MCF 10A (cell line): ENCODE measurements at regions not wholly inside any gene's neighbourhood (a gene's known extent, or its start where the extent isn't known, plus 50 kb on each side); places are given as distances from the start of the nearest gene placed in this dataset.

Source experiments
- BruUV-seq: library from RNA; stranded (reverse); fragments of 400-500 nt; replicated peaks from 2 replicates; lab custom pipeline; 2021; lab: Mats Ljungman, UMichigan
- CTCF ChIA-PET: fragments of 300-600 bp; sonication (Branson Sonifier 250); formaldehyde crosslinking; extraction: SDS; loops from one replicate; lab custom pipeline; 2021; ENCODE audit warnings: antibody characterized with exemption, inconsistent platforms; lab: Yijun Ruan, JAX
- POLR2A ChIA-PET: fragments of 300-600, 350-650 bp; sonication (Branson Sonifier 250); formaldehyde crosslinking; extraction: SDS; loops from one replicate; lab custom pipeline; 2020; ENCODE audit warnings: antibody characterized with exemption, inconsistent platforms; lab: Yijun Ruan, JAX
- DNase-seq: peaks from one replicate; pipeline ENCODE4 v3.0.0-alpha.2; 2018; ENCODE audit not compliant: unreplicated experiment
- H3K27ac Mint-ChIP-seq: one replicate; pipeline ENCODE4 v1.8.0; 2022; ENCODE audit warnings: mild to moderate bottlenecking, low read depth, mixed read lengths; ENCODE audit not compliant: unreplicated experiment
- H3K27me3 Mint-ChIP-seq: one replicate; pipeline ENCODE4 v1.8.0; 2022; ENCODE audit warnings: mixed read lengths; ENCODE audit not compliant: insufficient read depth, unreplicated experiment
- H3K36me3 Mint-ChIP-seq: one replicate; pipeline ENCODE4 v1.8.0; 2022; ENCODE audit warnings: mild to moderate bottlenecking, moderate library complexity, mixed read lengths; ENCODE audit not compliant: insufficient read depth, unreplicated experiment
- H3K4me1 Mint-ChIP-seq: one replicate; pipeline ENCODE4 v1.8.0; 2022; ENCODE audit warnings: mixed read lengths; ENCODE audit not compliant: insufficient read depth, unreplicated experiment
- H3K4me3 Mint-ChIP-seq: one replicate; pipeline ENCODE4 v1.8.0; 2022; ENCODE audit warnings: mild to moderate bottlenecking, moderate library complexity, mixed read lengths; ENCODE audit not compliant: unreplicated experiment
- H3K9me3 Mint-ChIP-seq: one replicate; pipeline ENCODE4 v1.8.0; 2022; ENCODE audit warnings: mixed read lengths; ENCODE audit not compliant: unreplicated experiment
- intact Hi-C: fragments of 100-400 bp; cut with micrococcal nuclease; formaldehyde crosslinking; loops from 2 replicates; pipeline ENCODE4 v1.14.1; 2022
- TF ChIP-seq, protein P1 (sequence below): fragments of 200-600 bp; IDR thresholded peaks from one replicate; pipeline ENCODE4 v1.8.0; 2022; ENCODE audit warnings: antibody characterized with exemption, mild to moderate bottlenecking; ENCODE audit not compliant: unreplicated experiment

DNA sequence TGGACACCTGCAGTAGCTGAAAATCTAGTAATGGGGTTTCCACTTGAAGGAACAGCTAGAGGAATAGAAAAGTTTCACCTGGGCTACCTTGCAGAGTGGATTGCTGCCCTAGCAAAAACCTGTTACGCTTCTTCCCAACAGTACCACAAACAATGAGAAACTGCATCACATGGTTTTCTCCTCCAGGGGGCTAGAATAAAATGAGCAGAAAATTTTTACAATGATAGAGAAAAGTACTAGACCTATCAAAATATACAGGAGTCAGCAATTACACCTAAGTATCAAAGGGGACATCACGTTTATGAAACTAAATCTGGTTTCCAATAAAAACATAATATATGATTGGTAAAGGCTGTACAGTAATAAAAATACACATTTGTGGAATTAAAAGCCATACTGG lies 423.1 kb upstream of the PITX2 start:
- Mint-ChIP-seq H3K36me3 (peaks cover 7% of the 10 kb centered on the region), H3K4me1 (no peaks in the 10 kb centered on the region), H3K4me3 (no peak overlapping the region), H3K27me3 (no peaks in the 10 kb centered on the region), H3K9me3 (peaks cover 17% of the 10 kb centered on the region), H3K27ac (no peak overlapping the region)
- TF ChIP-seq, protein P1, sequence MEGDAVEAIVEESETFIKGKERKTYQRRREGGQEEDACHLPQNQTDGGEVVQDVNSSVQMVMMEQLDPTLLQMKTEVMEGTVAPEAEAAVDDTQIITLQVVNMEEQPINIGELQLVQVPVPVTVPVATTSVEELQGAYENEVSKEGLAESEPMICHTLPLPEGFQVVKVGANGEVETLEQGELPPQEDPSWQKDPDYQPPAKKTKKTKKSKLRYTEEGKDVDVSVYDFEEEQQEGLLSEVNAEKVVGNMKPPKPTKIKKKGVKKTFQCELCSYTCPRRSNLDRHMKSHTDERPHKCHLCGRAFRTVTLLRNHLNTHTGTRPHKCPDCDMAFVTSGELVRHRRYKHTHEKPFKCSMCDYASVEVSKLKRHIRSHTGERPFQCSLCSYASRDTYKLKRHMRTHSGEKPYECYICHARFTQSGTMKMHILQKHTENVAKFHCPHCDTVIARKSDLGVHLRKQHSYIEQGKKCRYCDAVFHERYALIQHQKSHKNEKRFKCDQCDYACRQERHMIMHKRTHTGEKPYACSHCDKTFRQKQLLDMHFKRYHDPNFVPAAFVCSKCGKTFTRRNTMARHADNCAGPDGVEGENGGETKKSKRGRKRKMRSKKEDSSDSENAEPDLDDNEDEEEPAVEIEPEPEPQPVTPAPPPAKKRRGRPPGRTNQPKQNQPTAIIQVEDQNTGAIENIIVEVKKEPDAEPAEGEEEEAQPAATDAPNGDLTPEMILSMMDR: no peak
- BruUV-seq: no TSS peak
- no peak for DNase-seq
- intact Hi-C loops: no loop called here
- ChIA-PET POLR2A (no interaction called here), CTCF (no interaction called here)

DNA sequence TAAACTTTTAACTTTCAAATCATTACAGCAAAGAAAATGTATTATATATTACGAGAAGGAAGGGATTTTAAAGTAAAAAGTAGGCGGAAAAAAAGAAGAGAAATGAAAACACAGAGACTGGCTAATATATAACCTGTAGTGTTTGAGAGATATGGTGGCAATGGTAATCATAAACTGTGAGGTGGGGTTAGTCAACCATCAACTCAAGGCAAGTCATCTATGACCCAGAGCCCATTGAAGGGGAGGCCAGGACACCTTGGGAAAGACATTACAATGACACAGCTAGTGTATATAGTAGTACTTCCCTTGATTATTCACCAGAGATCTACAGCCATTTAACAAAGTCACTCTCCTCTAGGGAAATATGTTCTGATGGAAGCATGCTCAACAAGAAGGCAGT lies 423.9 kb upstream of the PITX2 start:
- no TSS peak for BruUV-seq
- H3K36me3 Mint-ChIP-seq: peaks cover 7% of the 10 kb centered on the region
- no peak overlapping the region for H3K27ac Mint-ChIP-seq
- peaks cover 23% of the 10 kb centered on the region for H3K9me3 Mint-ChIP-seq
- no peak overlapping the region for H3K4me3 Mint-ChIP-seq
- TF ChIP-seq, protein P1: no peak
- H3K27me3 Mint-ChIP-seq: no peaks in the 10 kb centered on the region
- POLR2A ChIA-PET: no interaction called here
- H3K4me1 Mint-ChIP-seq: no peaks in the 10 kb centered on the region
- no peak for DNase-seq
- intact Hi-C loops: no loop called here
- CTCF ChIA-PET: no interaction called here

DNA sequence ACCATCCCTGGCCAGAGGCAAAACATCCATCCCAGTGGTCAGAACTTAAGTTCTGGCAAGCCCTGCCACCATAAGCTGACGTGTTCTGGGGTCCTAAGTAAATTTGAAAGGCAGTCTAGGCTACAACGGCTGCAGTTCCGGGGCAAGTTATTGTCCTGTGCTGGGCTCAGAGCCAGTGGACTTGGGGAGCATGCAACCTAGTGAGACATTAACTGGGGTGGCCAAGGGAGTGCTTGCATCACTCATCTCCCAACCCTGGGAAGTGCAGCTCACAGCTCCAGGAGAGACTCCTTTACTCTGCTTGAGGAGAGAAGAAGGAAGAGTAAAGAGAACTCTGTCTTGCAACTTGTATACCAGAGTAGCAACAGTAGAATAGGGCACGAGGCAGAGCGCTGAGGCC lies 425.4 kb upstream of the PITX2 start:
- peaks cover 29% of the 10 kb centered on the region for H3K9me3 Mint-ChIP-seq
- no peaks in the 10 kb centered on the region for H3K27me3 Mint-ChIP-seq
- H3K4me3 Mint-ChIP-seq: no peak overlapping the region
- H3K4me1 Mint-ChIP-seq: no peaks in the 10 kb centered on the region
- peaks cover 7% of the 10 kb centered on the region for H3K36me3 Mint-ChIP-seq
- no peak overlapping the region for H3K27ac Mint-ChIP-seq
- CTCF ChIA-PET: no interaction called here
- no TSS peak for BruUV-seq
- intact Hi-C loops: no loop called here
- POLR2A ChIA-PET: no interaction called here
- TF ChIP-seq, protein P1: no peak
- DNase-seq: no peak

DNA sequence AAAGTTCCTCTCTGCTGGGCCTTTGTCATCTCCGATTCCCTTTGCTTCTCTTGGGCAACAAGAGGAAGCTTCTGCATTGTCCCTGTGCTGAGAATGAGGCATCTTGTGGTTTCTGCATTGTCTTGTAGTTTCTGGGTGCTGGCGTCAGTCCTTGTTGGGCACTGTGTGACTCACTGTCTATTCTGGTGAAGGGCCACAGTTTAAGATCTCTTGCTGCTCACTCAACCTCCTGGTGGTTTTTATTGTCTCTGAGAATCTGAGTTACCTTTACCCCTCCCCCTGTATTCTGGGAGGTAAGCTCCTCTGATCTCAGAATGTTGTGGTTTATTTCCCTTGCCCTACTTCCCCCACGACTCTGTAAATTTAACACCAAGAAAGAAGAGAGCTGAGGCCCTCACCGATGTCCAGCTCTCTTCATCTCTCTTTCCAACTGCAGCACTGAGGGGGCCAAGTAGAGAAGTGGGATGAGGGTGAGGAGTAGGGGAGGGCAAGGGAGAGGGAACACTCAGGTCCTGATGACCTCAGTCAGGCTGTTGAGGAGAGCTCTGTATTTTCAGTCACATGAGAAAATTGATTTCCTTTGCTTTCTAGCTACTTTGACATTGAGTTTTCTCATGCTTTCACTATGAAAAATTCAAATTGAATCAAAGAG lies 441.6 kb upstream of the PITX2 start:
- ChIA-PET CTCF (interaction anchor here (0.5 kb wide), 1 partner anchor 597 kb away, joined by 3 read pairs; no protein-coding TSS in a partner anchor), POLR2A (no interaction called here)

More for the DNA sequence above, 441.6 kb upstream of the PITX2 start:
- TF ChIP-seq, protein P1: no peak
- no TSS peak for BruUV-seq
- Mint-ChIP-seq H3K4me3 (no peak overlapping the region), H3K27ac (no peak overlapping the region), H3K9me3 (no peaks in the 10 kb centered on the region), H3K36me3 (no peaks in the 10 kb centered on the region), H3K4me1 (no peaks in the 10 kb centered on the region), H3K27me3 (no peaks in the 10 kb centered on the region)
- DNase-seq: peak; percentile 94
- intact Hi-C loops: no loop called here
